ENCODE measurements at regions not wholly inside any gene's neighbourhood (a gene's known extent, or its start where the extent isn't known, plus 50 kb on each side); places are given as distances from the start of the nearest gene placed in this dataset.
"Not testable (repeated sequence)": the region's sequence is repeated elsewhere in the genome, so short reads cannot be mapped to it uniquely, and the experiment has no call there.

DNA sequence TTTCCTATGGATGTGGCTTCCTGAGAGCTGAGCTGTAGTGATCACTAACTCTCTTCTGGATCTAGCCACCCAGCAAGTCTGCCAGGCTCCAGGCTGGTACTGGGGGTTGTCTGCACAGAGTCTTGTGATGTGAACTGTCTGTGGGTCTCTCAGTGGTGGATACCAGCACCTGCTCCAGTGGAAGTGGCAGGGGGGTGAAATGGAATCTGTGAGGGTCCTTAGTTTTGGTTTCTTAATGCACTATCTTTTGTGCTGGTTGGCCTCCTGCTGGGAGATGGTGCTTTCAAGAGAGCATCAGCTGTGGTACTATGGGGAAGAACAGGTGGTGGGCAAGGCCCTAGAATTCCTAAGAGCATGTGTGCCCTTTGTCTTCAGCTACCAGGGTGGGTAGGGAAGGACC, 140.7 kb downstream of the TENT5C start:
- H3K79me1 ChIP-seq (ENCODE audit: low read depth, low read length); DNase-seq (ENCODE audit: low read depth in 1 of 2, low spot score in 2 of 2); H3K4me2 ChIP-seq (ENCODE audit: insufficient read depth in 1 of 2, low read depth in 2 of 2, low read length in 2 of 2): not testable (repeated sequence)

More for the DNA sequence above, 140.7 kb downstream of the TENT5C start:
- H2BK12ac ChIP-seq (ENCODE audit: low read depth, low read length); H3K14ac ChIP-seq (ENCODE audit: insufficient read length); H3K23ac ChIP-seq (ENCODE audit: insufficient read length); H3K27me3 ChIP-seq (replicated peaks in 1 of 4; ENCODE audit: control insufficient read depth in 3 of 4, extremely low read depth in 1 of 4, insufficient read depth in 3 of 4, low read length in 3 of 4); H3K56ac ChIP-seq (replicated peaks; ENCODE audit: insufficient read length, low read depth, low read length); H2AFZ ChIP-seq (ENCODE audit: low read length); H4K5ac ChIP-seq (ENCODE audit: insufficient read length, low read depth, low read length); POLR2A ChIA-PET (ENCODE audit: partially characterized antibody); H2BK5ac ChIP-seq (ENCODE audit: low read depth, low read length); H4K20me1 ChIP-seq (replicated peaks in 1 of 2; ENCODE audit: control insufficient read depth in 1 of 2, insufficient read depth in 2 of 2, low read length in 2 of 2); H2BK15ac ChIP-seq (ENCODE audit: low read length); H2BK20ac ChIP-seq (ENCODE audit: low read length); FAIRE-seq; H3K4me3 ChIP-seq (ENCODE audit: extremely low read depth in 1 of 4, insufficient read depth in 2 of 4, low read depth in 3 of 4, low read length in 4 of 4); H3K79me2 ChIP-seq (ENCODE audit: control insufficient read depth in 1 of 2, insufficient read depth in 2 of 2, low read length in 2 of 2); H2BK120ac ChIP-seq (replicated peaks; ENCODE audit: low read depth, low read length); H2AK5ac ChIP-seq (ENCODE audit: low read depth, low read length); H3K4me1 ChIP-seq (replicated peaks in 1 of 4; ENCODE audit: control insufficient read depth in 3 of 4, insufficient read depth in 4 of 4, low read length in 3 of 4); H3K27ac ChIP-seq (ENCODE audit: low read depth, low read length); H3K36me3 ChIP-seq (ENCODE audit: control insufficient read depth in 2 of 4, insufficient read depth in 4 of 4, low read length in 3 of 4); H3K4ac ChIP-seq (replicated peaks; ENCODE audit: insufficient read length, low read depth, low read length); H3K23me2 ChIP-seq (ENCODE audit: low read depth, low read length); H3K9ac ChIP-seq (replicated peaks in 1 of 4; ENCODE audit: extremely low read depth in 1 of 4, low read depth in 3 of 4, low read length in 3 of 4); H3K18ac ChIP-seq (ENCODE audit: extremely low read depth, low read length); H4K91ac ChIP-seq (replicated peaks; ENCODE audit: insufficient read length, low read length); H3K9me3 ChIP-seq (ENCODE audit: insufficient read depth in 2 of 2, low read depth in 1 of 2, low read length in 1 of 2); H4K8ac ChIP-seq (ENCODE audit: extremely low read depth, insufficient read depth, low read length): not testable (repeated sequence)
- CTCF ChIA-PET (ENCODE audit: partially characterized antibody): interaction anchor here (0.9 to 1.9 kb wide), 7 partner anchors 8 to 212 kb away, joined by 3 to 13 read pairs (median 3); no protein-coding TSS in a partner anchor

Data from H1 (cell line).